ENCODE measurements at regions not wholly inside any gene's neighbourhood (a gene's known extent, or its start where the extent isn't known, plus 50 kb on each side); places are given as distances from the start of the nearest gene placed in this dataset.

DNA sequence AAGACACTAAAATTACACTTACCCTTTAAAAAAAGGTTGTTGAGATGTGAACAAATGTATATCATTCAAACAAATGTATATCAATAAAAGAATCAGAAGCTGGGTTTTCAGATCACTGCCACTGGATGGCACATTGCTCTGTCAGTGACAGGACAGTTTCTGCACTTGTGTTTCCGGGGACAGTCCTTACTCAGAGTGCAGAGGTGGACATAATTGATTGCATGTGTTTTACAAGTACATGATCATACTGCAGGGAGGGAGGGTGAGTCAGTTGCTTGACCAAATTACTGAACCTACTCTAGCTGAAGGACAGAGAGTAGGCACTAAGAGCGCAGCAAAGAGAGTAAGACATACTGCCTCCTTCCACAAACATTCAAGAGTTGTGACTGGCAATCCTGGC lies 302.3 kb downstream of the TENT5A start:
- TF ChIP-seq, protein P1, sequence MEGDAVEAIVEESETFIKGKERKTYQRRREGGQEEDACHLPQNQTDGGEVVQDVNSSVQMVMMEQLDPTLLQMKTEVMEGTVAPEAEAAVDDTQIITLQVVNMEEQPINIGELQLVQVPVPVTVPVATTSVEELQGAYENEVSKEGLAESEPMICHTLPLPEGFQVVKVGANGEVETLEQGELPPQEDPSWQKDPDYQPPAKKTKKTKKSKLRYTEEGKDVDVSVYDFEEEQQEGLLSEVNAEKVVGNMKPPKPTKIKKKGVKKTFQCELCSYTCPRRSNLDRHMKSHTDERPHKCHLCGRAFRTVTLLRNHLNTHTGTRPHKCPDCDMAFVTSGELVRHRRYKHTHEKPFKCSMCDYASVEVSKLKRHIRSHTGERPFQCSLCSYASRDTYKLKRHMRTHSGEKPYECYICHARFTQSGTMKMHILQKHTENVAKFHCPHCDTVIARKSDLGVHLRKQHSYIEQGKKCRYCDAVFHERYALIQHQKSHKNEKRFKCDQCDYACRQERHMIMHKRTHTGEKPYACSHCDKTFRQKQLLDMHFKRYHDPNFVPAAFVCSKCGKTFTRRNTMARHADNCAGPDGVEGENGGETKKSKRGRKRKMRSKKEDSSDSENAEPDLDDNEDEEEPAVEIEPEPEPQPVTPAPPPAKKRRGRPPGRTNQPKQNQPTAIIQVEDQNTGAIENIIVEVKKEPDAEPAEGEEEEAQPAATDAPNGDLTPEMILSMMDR (IDR thresholded peaks at IDR 0.05; ENCODE audit: low read length): no peak
- TF ChIP-seq EZH2 (IDR thresholded peaks at IDR 0.05; ENCODE audit: borderline replicate concordance, low read length): no peak

All from OCI-LY1 (cell line).